ENCODE measurements at regions not wholly inside any gene's neighbourhood (a gene's known extent, or its start where the extent isn't known, plus 50 kb on each side); places are given as distances from the start of the nearest gene placed in this dataset.

GRCh38 chr12:59904874-59905521, 309.2 kb downstream of the SLC16A7 start:
- no peak for TF ChIP-seq CTCF (IDR thresholded peaks at IDR 0.05)
- no peak for TF ChIP-seq POLR2A (IDR thresholded peaks at IDR 0.05)

All from adrenal gland (tissue), 5 donors.